ENCODE measurements at regions not wholly inside any gene's neighbourhood (a gene's known extent, or its start where the extent isn't known, plus 50 kb on each side); places are given as distances from the start of the nearest gene placed in this dataset.

GRCh38 chr10:43760514-43760913 is 111.8 kb upstream of the ZNF32 start:
- TF ChIP-seq CTCF (IDR thresholded peaks at IDR 0.05; ENCODE audit: low read depth, low read length, missing input control) (no peak), MAX (IDR thresholded peaks at IDR 0.05) (no peak)

Measured in liver (tissue), 2 donors.